PC-9 (cell line): ENCODE measurements at regions not wholly inside any gene's neighbourhood (a gene's known extent, or its start where the extent isn't known, plus 50 kb on each side); places are given as distances from the start of the nearest gene placed in this dataset.

ENCODE experiments used
- BruUV-seq: library from RNA; stranded (reverse); fragments of 400-500 nt; replicated peaks from 2 replicates; lab custom pipeline; 2021; lab: Mats Ljungman, UMichigan
- CTCF ChIA-PET: fragments of 300-600 bp; sonication (Branson Sonifier 250); formaldehyde crosslinking; loops from one replicate; lab custom pipeline; 2022; ENCODE audit warnings: antibody characterized with exemption; lab: Charles Lee
- POLR2A ChIA-PET: fragments of 300-600 bp; sonication (Branson Sonifier 250); formaldehyde crosslinking; loops from one replicate; lab custom pipeline; 2022; ENCODE audit warnings: antibody characterized with exemption; ENCODE audit not compliant: unreplicated experiment; lab: Charles Lee
- DNase-seq, 2 experiments: peaks; one replicate each; pipeline versions ENCODE4 v3.0.0 to v3.0.0-alpha.2; 2015 to 2022; ENCODE audit warnings: mixed read lengths in 1 of 2
- H2AFZ ChIP-seq: fragments of 200-600 bp; sonication (generic); 2 replicates; pipeline ENCODE4 v1.8.1; 2017; ENCODE audit warnings: antibody characterized with exemption
- H3F3A ChIP-seq: fragments of 200-600 bp; sonication (generic); 2 replicates; pipeline ENCODE4 v1.8.1; 2017; ENCODE audit warnings: antibody characterized with exemption, mild to moderate bottlenecking, low read depth; ENCODE audit not compliant: insufficient read depth
- H3K27ac ChIP-seq: fragments of 200-600 bp; sonication (generic); 2 replicates; pipeline ENCODE4 v1.6.1; 2016; ENCODE audit warnings: mixed run types
- H3K27me3 ChIP-seq: fragments of 200-600 bp; sonication (generic); 2 replicates; pipeline ENCODE4 v1.6.1; 2016; ENCODE audit warnings: low read depth, mixed run types; ENCODE audit not compliant: insufficient read depth
- H3K36me3 ChIP-seq: fragments of 200-600 bp; sonication (generic); 2 replicates; pipeline ENCODE4 v1.6.1; 2016; ENCODE audit warnings: low read depth, mixed run types
- H3K4me1 ChIP-seq: fragments of 200-600 bp; sonication (generic); replicated peaks from 2 replicates; pipeline ENCODE4 v1.6.1; 2016; ENCODE audit warnings: mixed run types; ENCODE audit not compliant: insufficient read depth
- H3K4me2 ChIP-seq: fragments of 200-600 bp; sonication (generic); 2 replicates; pipeline ENCODE4 v1.6.1; 2017; ENCODE audit warnings: mixed run types
- H3K4me3 ChIP-seq: fragments of 200-600 bp; sonication (generic); 2 replicates; pipeline ENCODE4 v1.6.1; 2016; ENCODE audit warnings: mixed run types
- H3K79me2 ChIP-seq: fragments of 200-600 bp; sonication (generic); 2 replicates; pipeline ENCODE4 v1.6.1; 2017; ENCODE audit warnings: low read depth, mixed run types
- H3K9me2 ChIP-seq: fragments of 200-600 bp; sonication (generic); 2 replicates; pipeline ENCODE4 v1.8.1; 2017; ENCODE audit warnings: mild to moderate bottlenecking; ENCODE audit not compliant: insufficient read depth
- H3K9me3 ChIP-seq: fragments of 200-600 bp; sonication (generic); 2 replicates; pipeline ENCODE4 v1.8.1; 2016; ENCODE audit warnings: low read depth; ENCODE audit not compliant: insufficient read depth
- H4K20me1 ChIP-seq: fragments of 200-600 bp; sonication (generic); 2 replicates; pipeline ENCODE4 v1.8.1; 2017; ENCODE audit not compliant: insufficient read depth
- EZH2 ChIP-seq: fragments of 200-600 bp; sonication (generic); IDR thresholded peaks from 2 replicates; pipeline ENCODE4 v1.8.0; 2017; ENCODE audit warnings: antibody characterized with exemption, low read depth
- intact Hi-C: fragments of 100-400 bp; cut with micrococcal nuclease; formaldehyde crosslinking; loops from one replicate; pipeline ENCODE4 v1.10.0; 2022; ENCODE audit not compliant: unreplicated experiment
- TF ChIP-seq, protein P1 (sequence below): fragments of 200-600 bp; sonication (generic); conservative IDR thresholded peaks from 2 replicates; pipeline ENCODE4 v1.6.1; 2017; ENCODE audit warnings: mixed run types, antibody characterized with exemption, mild to moderate bottlenecking, moderate library complexity

DNA sequence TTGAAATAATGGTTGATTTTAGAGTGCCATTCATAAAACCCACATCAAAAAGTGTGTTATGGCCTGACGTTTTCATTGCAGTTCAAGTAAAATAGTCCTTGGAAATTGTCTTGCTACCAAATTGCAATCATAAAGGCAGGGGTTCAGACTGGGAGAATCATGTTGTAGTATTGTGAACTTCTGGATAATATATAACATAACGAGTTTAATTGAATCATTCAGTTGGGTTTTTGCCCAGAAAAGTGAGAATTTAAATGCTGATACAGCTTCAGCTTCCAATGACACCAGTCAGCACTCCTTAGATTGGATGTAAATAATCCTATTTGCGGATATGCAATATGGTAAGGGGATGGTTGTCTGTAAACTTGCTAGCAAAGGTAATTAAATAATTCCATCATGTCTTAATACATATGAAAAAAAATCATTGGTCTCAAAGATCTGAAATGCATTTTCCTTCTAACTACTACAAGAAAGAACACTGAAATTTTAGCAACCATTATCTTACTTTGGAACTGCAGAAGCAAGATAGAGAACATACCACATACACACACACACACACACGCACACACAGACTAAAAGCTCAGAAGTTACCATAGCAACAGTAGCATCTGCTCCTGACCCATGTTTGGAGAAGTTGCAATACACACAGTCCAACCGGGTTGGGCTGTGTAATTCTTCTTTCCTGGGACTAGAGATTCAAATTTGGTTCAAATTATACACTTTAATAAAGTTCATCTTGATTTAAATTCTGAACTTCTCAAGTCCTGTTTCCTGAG lies 686.2 kb upstream of the NR2F2 start:
- CTCF ChIA-PET = no interaction called here
- Histone ChIP-seq H2AFZ (no peak overlapping the region), H3K9me3 (no peaks in the 10 kb centered on the region), H3K36me3 (no peaks in the 10 kb centered on the region), H3K27me3 (no peaks in the 10 kb centered on the region), H3K79me2 (no peaks in the 10 kb centered on the region), H3K4me1 (no peaks in the 10 kb centered on the region), H4K20me1 (no peaks in the 10 kb centered on the region), H3K4me2 (no peak overlapping the region), H3K9me2 (no peaks in the 10 kb centered on the region; the same call in 1 of the 2 replicates), H3F3A (no peaks in the 10 kb centered on the region), H3K4me3 (no peak overlapping the region), H3K27ac (no peak overlapping the region)
- no peak for DNase-seq
- TF ChIP-seq EZH2 = no peak
- TF ChIP-seq, protein P1, sequence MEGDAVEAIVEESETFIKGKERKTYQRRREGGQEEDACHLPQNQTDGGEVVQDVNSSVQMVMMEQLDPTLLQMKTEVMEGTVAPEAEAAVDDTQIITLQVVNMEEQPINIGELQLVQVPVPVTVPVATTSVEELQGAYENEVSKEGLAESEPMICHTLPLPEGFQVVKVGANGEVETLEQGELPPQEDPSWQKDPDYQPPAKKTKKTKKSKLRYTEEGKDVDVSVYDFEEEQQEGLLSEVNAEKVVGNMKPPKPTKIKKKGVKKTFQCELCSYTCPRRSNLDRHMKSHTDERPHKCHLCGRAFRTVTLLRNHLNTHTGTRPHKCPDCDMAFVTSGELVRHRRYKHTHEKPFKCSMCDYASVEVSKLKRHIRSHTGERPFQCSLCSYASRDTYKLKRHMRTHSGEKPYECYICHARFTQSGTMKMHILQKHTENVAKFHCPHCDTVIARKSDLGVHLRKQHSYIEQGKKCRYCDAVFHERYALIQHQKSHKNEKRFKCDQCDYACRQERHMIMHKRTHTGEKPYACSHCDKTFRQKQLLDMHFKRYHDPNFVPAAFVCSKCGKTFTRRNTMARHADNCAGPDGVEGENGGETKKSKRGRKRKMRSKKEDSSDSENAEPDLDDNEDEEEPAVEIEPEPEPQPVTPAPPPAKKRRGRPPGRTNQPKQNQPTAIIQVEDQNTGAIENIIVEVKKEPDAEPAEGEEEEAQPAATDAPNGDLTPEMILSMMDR = no peak
- intact Hi-C loops = no loop called here
- POLR2A ChIA-PET = no interaction called here
- no TSS peak for BruUV-seq

DNA sequence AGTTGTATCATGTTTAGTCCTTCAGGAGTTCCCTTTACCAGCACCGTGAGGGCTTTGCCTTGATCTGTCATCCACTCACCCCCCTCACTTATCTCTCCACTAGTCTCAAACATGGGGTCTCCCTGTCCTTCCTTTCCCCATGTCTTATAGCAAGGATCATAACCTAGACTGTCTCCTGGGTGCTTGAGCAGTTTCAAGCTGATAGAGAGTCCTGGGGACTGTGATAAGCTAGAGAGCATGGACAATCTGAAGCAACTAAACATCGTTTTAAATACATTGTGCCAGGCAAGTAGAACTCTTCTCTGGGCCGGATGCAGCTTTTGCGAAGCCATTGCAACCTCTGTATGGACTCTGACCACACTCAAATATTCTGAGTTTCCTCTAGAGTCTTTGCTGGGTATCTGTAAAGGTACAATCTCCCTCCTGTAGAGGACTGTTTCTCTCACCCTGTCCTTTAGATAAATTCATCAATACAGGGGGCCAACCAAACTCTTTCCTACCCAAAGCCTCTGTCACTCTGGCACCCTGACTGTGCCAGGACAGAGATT lies 684.6 kb upstream of the NR2F2 start:
- ChIA-PET POLR2A (no interaction called here), CTCF (no interaction called here)
- no peak overlapping the region for H2AFZ ChIP-seq
- no peak overlapping the region for H3K4me3 ChIP-seq
- no peaks in the 10 kb centered on the region for H3K27me3 ChIP-seq
- no TSS peak for BruUV-seq
- H3K4me1 ChIP-seq = no peaks in the 10 kb centered on the region
- no peaks in the 10 kb centered on the region for H3K79me2 ChIP-seq
- TF ChIP-seq EZH2 = no peak
- TF ChIP-seq, protein P1 = no peak
- no peak overlapping the region for H3K4me2 ChIP-seq
- no peaks in the 10 kb centered on the region for H3F3A ChIP-seq
- no peaks in the 10 kb centered on the region for H3K9me3 ChIP-seq
- DNase-seq = no peak
- H4K20me1 ChIP-seq = no peaks in the 10 kb centered on the region
- no peaks in the 10 kb centered on the region; the same call in 1 of the 2 replicates for H3K9me2 ChIP-seq
- intact Hi-C loops = no loop called here
- H3K36me3 ChIP-seq = no peaks in the 10 kb centered on the region
- H3K27ac ChIP-seq = no peak overlapping the region

DNA sequence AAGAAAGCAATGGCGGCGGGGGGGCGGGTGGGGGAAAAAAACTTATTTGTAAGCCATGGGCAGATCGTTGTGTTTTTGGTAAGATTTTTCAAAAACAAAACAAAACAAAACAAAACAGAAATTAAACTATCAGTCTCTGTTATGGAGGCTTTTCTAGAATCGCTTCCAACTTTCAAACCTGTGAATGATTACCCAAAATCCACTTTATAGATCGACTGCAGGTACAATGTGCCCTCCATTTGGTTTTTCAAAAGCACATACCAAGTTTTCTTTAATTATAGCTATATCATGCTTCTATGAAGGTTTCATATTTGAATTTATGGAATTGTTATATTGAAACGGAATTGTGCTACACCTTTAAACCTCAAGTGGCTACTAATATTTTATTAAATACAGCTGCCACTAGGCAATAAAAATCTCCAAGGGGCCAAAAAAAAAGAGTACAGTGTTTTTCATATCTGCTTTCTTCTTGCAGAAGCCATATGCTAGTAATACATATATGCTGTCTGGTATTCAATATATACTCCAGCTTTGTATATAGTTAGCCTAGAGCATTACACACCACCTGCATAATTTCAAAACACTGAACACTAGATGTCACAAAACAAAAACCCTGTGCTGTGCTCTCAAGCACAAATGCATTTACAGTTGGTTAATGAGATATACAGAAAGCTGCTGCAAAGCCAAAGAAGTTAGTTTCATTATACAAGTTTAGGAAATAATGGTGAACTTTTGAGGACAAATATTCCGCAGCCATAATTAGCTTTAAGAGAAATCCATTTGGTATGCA lies 683.8 kb upstream of the NR2F2 start:
- H3K4me2 ChIP-seq = no peak overlapping the region
- intact Hi-C loops = no loop called here
- ChIA-PET CTCF (no interaction called here), POLR2A (no interaction called here)
- no peaks in the 10 kb centered on the region for H3K4me1 ChIP-seq
- no peak overlapping the region for H3K4me3 ChIP-seq
- H3K27me3 ChIP-seq = no peaks in the 10 kb centered on the region
- no TSS peak for BruUV-seq
- no peaks in the 10 kb centered on the region for H3K36me3 ChIP-seq
- H3K9me2 ChIP-seq = no peaks in the 10 kb centered on the region; the same call in 1 of the 2 replicates
- no peaks in the 10 kb centered on the region for H3K79me2 ChIP-seq
- H3K9me3 ChIP-seq = no peaks in the 10 kb centered on the region
- no peak overlapping the region for H3K27ac ChIP-seq
- no peak for DNase-seq
- H3F3A ChIP-seq = no peaks in the 10 kb centered on the region
- no peak overlapping the region for H2AFZ ChIP-seq
- TF ChIP-seq EZH2 = no peak
- TF ChIP-seq, protein P1 = no peak
- H4K20me1 ChIP-seq = no peaks in the 10 kb centered on the region
